Erythroblast (primary cell): ENCODE measurements at regions not wholly inside any gene's neighbourhood (a gene's known extent, or its start where the extent isn't known, plus 50 kb on each side); places are given as distances from the start of the nearest gene placed in this dataset.

Source experiments
- GATA1 ChIP-seq: IDR thresholded peaks from 2 replicates; pipeline ENCODE4 v1.6.1; 2011; ENCODE audit warnings: low read depth, mild to moderate bottlenecking, control low read depth, low read length, moderate library complexity
- POLR2A ChIP-seq: IDR thresholded peaks from 2 replicates; pipeline ENCODE4 v1.6.1; 2011; ENCODE audit warnings: mild to moderate bottlenecking, low read length

- no peak for TF ChIP-seq POLR2A
- TF ChIP-seq GATA1 = no peak
Measured at GRCh38 chr14:55762595-55763232, 182.7 kb downstream of the KTN1 start.
